Fibroblast of the aortic adventitia (primary cell): ENCODE measurements at regions not wholly inside any gene's neighbourhood (a gene's known extent, or its start where the extent isn't known, plus 50 kb on each side); places are given as distances from the start of the nearest gene placed in this dataset.

Source experiments
- DNase-seq: peaks from one replicate; pipeline ENCODE4 v3.0.0-alpha.2; 2010; ENCODE audit warnings: low read depth
- H3K4me3 ChIP-seq: 2 replicates; pipeline ENCODE4 v1.5.1; 2011; ENCODE audit warnings: low read depth, mild to moderate bottlenecking, control low read depth, low read length, moderate library complexity
- TF ChIP-seq, protein P1 (sequence below): IDR thresholded peaks from 2 replicates; pipeline ENCODE4 v1.5.1; 2011; ENCODE audit warnings: mild to moderate bottlenecking, low read length, control low read depth, inconsistent platforms; ENCODE audit not compliant: insufficient read depth

GRCh38 chr11:70548976-70549375 lies 150.6 kb downstream of the CTTN start:
- no peak overlapping the region for H3K4me3 ChIP-seq
- no peak for DNase-seq
- TF ChIP-seq, protein P1, sequence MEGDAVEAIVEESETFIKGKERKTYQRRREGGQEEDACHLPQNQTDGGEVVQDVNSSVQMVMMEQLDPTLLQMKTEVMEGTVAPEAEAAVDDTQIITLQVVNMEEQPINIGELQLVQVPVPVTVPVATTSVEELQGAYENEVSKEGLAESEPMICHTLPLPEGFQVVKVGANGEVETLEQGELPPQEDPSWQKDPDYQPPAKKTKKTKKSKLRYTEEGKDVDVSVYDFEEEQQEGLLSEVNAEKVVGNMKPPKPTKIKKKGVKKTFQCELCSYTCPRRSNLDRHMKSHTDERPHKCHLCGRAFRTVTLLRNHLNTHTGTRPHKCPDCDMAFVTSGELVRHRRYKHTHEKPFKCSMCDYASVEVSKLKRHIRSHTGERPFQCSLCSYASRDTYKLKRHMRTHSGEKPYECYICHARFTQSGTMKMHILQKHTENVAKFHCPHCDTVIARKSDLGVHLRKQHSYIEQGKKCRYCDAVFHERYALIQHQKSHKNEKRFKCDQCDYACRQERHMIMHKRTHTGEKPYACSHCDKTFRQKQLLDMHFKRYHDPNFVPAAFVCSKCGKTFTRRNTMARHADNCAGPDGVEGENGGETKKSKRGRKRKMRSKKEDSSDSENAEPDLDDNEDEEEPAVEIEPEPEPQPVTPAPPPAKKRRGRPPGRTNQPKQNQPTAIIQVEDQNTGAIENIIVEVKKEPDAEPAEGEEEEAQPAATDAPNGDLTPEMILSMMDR, result no peak

- H3K4me3 ChIP-seq, result no peak overlapping the region
- TF ChIP-seq, protein P1, result no peak
- no peak for DNase-seq
Measured at GRCh38 chr11:70549386-70549785, 151.1 kb downstream of the CTTN start.

DNA sequence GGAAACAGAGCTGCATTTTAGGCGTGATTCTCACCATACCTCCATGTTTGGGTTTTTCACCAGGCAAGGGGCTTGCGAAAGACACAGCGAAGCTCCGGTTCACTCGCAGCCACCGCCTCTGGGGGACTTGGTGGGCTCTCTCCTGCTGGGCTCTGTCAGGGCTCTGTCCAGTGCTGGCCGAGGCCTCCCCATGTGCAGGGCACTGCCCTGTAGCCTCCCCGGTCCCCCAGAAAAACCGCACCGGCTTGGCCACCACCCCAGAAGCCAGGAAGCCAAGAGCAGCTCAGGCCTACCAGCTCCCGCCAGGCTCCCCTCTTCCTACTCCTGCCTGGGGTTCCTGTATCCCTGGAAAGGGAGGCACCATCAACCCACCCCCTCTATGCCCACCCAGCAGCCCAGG lies 151.5 kb downstream of the CTTN start:
- no peak for DNase-seq
- no peak overlapping the region for H3K4me3 ChIP-seq
- TF ChIP-seq, protein P1, result no peak

- TF ChIP-seq, protein P1, result no peak
- DNase-seq, result no peak
- H3K4me3 ChIP-seq, result no peak overlapping the region
Measured at GRCh38 chr11:70550456-70551195, 152.3 kb downstream of the CTTN start.

GRCh38 chr11:70551351-70552166 lies 153.2 kb downstream of the CTTN start:
- TF ChIP-seq, protein P1, result no peak
- DNase-seq, result peak; percentile 45
- no peak overlapping the region for H3K4me3 ChIP-seq

DNA sequence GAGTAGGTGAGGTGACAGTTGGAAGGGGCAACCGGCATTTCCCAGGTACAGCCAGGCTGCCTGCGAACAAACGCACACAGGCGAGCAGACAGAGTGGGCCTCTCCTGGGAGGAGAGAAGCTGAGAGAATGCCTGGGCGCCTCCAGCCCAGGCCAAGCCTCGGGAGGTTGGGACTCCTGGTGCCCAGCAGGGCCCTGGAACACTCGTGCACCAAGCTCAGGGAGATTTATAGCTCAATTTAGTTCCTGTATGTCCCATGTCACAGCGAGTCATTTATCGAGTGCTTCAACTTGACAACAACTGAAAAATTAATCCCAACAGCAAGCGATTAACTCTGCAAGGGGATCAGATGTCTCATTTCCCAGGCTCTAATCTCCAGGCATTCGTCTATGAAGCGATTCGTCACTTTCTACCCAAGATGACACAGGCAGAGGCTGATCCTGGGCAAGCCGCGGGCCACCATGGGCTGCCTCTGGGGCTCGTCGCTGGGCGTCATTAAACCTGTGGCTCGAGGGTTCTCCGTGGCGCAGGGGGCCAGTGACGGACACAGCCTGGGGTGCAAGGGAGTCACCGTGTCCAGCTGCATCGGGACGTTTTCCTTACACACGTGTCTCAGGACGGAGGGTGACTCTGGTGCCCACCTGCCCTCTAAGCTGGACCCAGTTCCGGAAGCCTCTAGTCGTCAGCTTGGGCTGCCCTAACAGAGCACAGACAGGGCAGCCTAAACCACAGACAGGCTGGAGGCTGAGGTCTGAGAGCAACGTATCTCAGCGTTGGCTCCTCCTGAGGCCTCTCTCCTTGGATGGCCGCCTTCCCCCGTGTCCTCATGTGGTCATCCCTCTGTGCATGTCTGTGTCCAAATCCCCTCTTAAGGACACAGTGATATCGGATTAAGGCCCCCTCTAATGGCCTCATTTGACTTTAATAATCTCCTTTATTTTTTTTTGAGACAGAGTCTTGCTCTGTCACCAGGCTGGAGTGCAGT lies 154.1 kb downstream of the CTTN start:
- H3K4me3 ChIP-seq, result no peak overlapping the region
- DNase-seq, result no peak
- TF ChIP-seq, protein P1, result no peak
